T1000 (cell line): ENCODE measurements at regions not wholly inside any gene's neighbourhood (a gene's known extent, or its start where the extent isn't known, plus 50 kb on each side); places are given as distances from the start of the nearest gene placed in this dataset.
A peak's percentile ranks its signal among the peaks of the same experiment; 100 is the strongest.
"Not testable (repeated sequence)": the region's sequence is repeated elsewhere in the genome, so short reads cannot be mapped to it uniquely, and the experiment has no call there.

ENCODE experiments used
- DNase-seq: peaks from one replicate; lab custom pipeline; 2025; ENCODE audit warnings: mixed read lengths; lab: John Stamatoyannopoulos, UW

- no peak for DNase-seq
Measured at GRCh38 chr9:117775591-117775990, 71.4 kb downstream of the TLR4 start.

DNA sequence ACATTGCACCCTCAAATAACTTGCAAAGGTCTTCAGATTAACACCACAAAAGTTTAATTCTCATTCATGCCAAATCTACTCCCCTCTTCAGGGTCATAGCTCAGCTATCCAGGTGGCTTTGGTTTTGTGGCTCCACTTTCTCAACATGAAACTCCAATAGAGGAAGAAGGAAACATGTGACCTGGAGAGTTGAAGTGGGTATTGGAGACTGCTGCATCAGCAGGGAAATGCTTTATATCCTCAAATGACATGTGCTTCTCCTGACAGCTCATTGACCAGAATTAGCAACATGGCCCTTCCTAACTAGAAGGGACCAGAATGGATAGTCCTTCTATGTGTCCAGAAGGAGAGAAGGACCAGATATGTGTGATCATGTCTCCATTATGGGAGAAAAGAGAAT lies 73.6 kb downstream of the TLR4 start:
- no peak for DNase-seq

DNA sequence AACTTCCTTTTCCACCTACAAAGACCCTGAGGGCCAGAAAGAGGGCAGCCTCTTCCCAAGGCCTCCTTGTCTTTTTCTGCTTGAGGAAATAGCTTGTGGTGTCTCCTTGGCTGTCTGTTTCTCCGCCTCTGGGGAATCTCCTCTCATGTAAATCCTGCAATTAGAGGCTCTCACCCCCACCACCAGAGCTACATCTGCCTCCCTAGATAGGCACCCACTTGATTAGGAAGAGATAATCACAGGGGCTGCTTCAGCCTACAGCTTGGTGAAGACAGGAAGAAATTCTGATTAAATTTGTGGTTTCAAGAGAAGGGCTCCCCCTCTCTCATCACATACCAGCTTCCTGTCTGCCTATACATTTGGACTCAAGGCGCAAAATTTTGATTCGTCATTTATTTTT lies 75.6 kb downstream of the TLR4 start:
- DNase-seq, result no peak

- peak; percentile 66 for DNase-seq
Measured at GRCh38 chr9:117782931-117783788, 79.0 kb downstream of the TLR4 start.

GRCh38 chr9:117783828-117784227 lies 79.6 kb downstream of the TLR4 start:
- no peak for DNase-seq

DNA sequence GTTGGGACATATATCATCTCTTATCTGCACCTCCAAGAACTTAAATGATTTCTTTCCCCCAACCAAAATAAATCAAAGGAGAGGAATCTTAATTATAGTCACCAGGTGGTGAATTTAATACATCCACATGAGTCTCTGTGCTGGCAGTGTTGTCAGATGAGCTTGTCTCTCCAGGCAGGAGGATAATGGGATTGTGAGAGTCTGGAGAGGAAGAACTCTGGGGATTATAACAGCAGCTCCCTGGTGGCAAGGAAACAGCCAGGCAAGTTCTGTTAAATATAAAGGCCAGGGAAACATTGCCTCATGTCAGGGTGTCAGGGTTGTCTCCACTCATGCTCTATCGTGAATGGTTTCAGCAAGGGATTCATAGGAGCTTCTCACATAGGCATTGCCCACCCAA lies 80.8 kb downstream of the TLR4 start:
- no peak for DNase-seq

GRCh38 chr9:117787746-117788145 lies 83.5 kb downstream of the TLR4 start:
- DNase-seq, result no peak

DNA sequence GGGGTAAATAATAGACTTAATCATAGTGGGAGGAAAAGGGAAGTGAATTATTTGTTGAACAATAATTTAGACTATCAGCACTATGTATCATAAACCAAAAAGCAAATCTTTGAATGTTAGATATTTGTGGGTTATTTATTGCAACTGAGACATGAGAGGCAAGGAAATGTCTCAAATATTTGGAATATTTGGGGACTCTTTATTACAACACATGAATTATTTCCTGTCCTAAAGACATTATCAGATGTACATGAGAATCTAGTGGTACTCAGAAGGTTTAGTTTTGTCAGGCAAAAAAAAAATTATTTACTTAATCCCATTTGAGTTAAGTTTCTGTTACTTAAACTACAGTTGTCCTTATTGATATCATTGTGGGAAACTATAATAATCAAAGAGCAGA lies 91.1 kb downstream of the TLR4 start:
- no peak for DNase-seq

GRCh38 chr9:117796681-117797080 lies 92.5 kb downstream of the TLR4 start:
- no peak for DNase-seq

DNA sequence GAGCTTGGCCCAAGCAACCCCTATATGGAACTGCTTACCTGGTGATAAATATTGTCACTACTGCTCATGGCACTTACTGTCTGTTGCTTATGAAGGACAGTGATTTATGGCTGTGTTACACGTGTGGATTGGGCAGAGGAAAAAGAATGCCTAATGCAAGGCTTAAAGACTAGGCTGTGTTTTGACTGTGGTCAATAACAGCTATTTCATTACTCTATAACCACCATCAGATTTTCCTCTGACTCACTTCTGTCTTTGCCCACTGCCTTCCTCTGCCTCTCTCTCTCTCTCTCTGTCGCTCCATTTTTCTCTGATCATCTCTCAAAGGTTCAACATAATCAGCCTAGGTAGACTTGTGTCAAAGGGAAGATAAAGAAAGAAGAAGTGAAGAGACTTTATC lies 96.2 kb downstream of the TLR4 start:
- no peak for DNase-seq

GRCh38 chr9:117809751-117810150 lies 105.5 kb downstream of the TLR4 start:
- no peak for DNase-seq

- DNase-seq, result no peak
Measured at GRCh38 chr9:117815315-117815714, 111.1 kb downstream of the TLR4 start.

- DNase-seq, result no peak
Measured at GRCh38 chr9:117815948-117816347, 111.7 kb downstream of the TLR4 start.

GRCh38 chr9:117821954-117822353 lies 117.8 kb downstream of the TLR4 start:
- DNase-seq, result no peak

DNA sequence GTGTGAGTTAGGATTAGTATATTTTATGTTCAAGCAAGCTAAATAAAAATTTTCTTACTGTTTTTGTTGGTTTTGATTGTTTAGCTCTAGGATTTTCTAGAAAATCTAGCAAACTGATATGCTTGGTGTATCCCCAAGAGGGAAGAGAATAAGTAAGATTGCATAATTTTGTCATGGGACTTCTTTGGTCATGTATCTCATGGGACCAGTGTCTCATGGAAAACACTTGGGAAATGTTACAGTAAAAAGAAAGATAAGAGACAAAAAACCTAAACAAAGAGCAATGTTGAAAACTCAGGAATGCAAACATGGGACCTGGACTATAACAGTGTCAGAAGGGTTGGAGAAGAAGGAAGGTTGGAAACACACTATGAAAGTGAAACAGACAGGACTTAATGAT lies 119.4 kb downstream of the TLR4 start:
- no peak for DNase-seq

DNA sequence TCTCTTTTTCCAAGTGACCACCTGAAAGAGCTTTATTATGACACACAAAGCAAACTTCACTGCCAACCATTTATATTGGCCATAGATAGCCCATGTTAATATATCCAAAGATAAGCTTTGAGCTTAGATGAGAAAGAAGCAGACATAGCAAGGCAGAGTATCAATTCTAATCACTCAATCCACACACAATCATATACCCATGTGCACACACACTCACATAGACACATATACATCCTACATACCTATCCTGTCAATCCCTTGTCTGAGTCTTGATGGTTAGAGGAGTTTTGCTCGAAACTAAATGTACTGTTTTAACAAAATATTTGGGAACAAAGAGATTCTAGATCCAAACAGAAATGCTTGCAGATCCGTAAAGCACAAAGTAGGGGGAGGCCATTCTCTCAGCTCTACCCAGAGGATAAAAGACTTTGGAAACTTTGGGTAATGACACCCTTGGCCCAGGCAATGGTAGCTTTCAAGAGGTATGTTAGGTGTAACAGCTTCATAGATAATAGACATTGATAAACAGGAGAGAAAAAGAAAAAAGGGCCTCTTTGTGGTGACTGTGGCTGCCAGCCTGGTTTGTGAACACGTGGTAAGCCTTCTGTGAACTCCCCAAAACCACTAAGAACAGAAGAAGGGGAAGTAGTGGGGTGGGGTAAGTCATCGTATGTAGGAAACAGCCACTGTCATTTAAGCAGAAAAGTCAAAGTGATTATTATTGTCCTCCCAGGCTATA lies 121.6 kb downstream of the TLR4 start:
- DNase-seq, result no peak

- no peak for DNase-seq
Measured at GRCh38 chr9:117826837-117827236, 122.6 kb downstream of the TLR4 start.

DNA sequence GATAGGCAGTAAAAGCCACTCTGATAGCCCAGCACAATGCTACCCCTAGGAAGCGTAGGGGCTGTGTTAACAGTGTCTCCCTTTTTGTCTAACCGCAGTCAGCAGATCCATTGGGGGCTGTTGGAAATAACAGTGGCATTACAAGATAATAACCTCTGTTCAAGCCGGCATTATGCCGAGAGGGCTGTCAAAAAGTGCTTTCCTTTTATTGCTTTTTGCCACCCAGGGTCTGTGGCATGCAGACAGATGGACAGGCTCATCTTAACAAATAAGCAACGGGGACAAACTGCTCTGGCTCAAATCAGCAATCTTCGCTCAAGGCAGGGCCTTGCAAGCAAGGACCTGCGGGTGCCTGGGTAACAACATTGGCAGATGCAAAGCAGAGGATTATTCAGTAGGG lies 123.3 kb downstream of the TLR4 start:
- DNase-seq, result no peak

- no peak for DNase-seq
Measured at GRCh38 chr9:117828466-117828865, 124.3 kb downstream of the TLR4 start.

- no peak for DNase-seq
Measured at GRCh38 chr9:117835798-117836197, 131.6 kb downstream of the TLR4 start.

- no peak for DNase-seq
Measured at GRCh38 chr9:117839862-117840261, 135.7 kb downstream of the TLR4 start.

DNA sequence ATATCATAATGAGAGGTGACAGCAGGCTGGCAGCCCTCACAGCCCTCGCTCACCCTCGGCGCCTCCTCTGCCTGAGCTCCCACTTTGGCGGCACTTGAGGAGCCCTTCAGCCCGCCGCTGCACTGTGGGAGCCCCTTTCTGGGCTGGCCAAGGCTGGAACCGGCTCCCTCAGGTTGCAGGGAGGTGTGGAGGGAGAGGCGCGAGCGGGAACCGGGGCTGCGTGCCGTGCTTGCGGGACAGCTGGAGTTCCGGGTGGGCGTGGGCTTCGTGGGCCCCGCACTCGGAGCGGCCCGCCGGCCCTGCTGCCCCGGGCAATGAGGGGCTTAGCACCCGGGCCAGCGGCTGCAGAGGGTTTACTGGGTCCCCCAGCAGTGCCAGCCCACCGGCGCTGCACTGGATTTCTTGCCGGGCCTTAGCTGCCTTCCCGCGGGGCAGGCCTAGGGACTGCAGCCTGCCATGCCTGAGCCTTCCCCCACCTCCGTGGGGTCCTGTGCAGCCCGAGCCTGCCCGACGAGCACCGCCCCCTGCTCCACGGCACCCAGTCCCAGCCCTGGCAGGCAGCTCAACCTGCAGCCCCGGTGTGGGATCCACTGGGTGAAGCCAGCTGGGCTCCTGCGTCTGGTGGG lies 147.7 kb downstream of the TLR4 start:
- not testable (repeated sequence) for DNase-seq

- no peak for DNase-seq
Measured at GRCh38 chr9:117858561-117858960, 154.4 kb downstream of the TLR4 start.
